SK-MEL-5 (cell line): ENCODE measurements at regions not wholly inside any gene's neighbourhood (a gene's known extent, or its start where the extent isn't known, plus 50 kb on each side); places are given as distances from the start of the nearest gene placed in this dataset.

Experiments used
- DNase-seq: peaks from one replicate; pipeline ENCODE4 v3.0.0-alpha.2; 2016; ENCODE audit warnings: low read depth, low spot score
- in situ Hi-C: cut with HindIII; loops from 2 replicates; pipeline ENCODE4 v1.10.0; 2016; ENCODE audit warnings: low sequenced_read_pairs, high pct_unique_total_duplicates, low pct_unique_long_range_greater_than_20kb

- DNase-seq, result no peak
- in situ Hi-C loops, result no loop called here
These were observed 92.9 kb downstream of the PALM2AKAP2 start for GRCh38 chr9:109872901-109873300.

- no peak for DNase-seq
- in situ Hi-C loops, result no loop called here
These were observed 95.6 kb downstream of the PALM2AKAP2 start for GRCh38 chr9:109875495-109876129.

- in situ Hi-C loops, result no loop called here
- DNase-seq, result peak; percentile 76
These were observed 100.5 kb downstream of the PALM2AKAP2 start for GRCh38 chr9:109880276-109881169.

GRCh38 chr9:109883623-109884022 is 103.6 kb downstream of the PALM2AKAP2 start:
- no peak for DNase-seq
- in situ Hi-C loops, result no loop called here

GRCh38 chr9:109886041-109886440 is 106.0 kb downstream of the PALM2AKAP2 start:
- DNase-seq, result no peak
- in situ Hi-C loops, result no loop called here

- DNase-seq, result no peak
- in situ Hi-C loops, result no loop called here
These were observed 106.6 kb downstream of the PALM2AKAP2 start for GRCh38 chr9:109886617-109887016.

GRCh38 chr9:109887079-109887478 is 107.1 kb downstream of the PALM2AKAP2 start:
- in situ Hi-C loops, result no loop called here
- DNase-seq, result no peak

GRCh38 chr9:109888695-109889094 is 108.7 kb downstream of the PALM2AKAP2 start:
- DNase-seq, result no peak
- in situ Hi-C loops, result no loop called here

- in situ Hi-C loops, result no loop called here
- no peak for DNase-seq
These were observed 109.5 kb downstream of the PALM2AKAP2 start for GRCh38 chr9:109889456-109889855.

- no peak for DNase-seq
- in situ Hi-C loops, result no loop called here
These were observed 113.2 kb downstream of the PALM2AKAP2 start for GRCh38 chr9:109893241-109893640.

- in situ Hi-C loops, result no loop called here
- DNase-seq, result no peak
These were observed 114.5 kb downstream of the PALM2AKAP2 start for GRCh38 chr9:109894473-109894872.

GRCh38 chr9:109894921-109895758 is 115.1 kb downstream of the PALM2AKAP2 start:
- in situ Hi-C loops, result no loop called here
- DNase-seq, result peak; percentile 61

GRCh38 chr9:109901201-109901600 is 121.2 kb downstream of the PALM2AKAP2 start:
- in situ Hi-C loops, result no loop called here
- DNase-seq, result no peak

- in situ Hi-C loops, result no loop called here
- DNase-seq, result peak; percentile 86
These were observed 123.6 kb downstream of the PALM2AKAP2 start for GRCh38 chr9:109903515-109904138.

- no peak for DNase-seq
- in situ Hi-C loops, result no loop called here
These were observed 124.7 kb downstream of the PALM2AKAP2 start for GRCh38 chr9:109904666-109905065.

GRCh38 chr9:109905472-109905871 is 125.5 kb downstream of the PALM2AKAP2 start:
- in situ Hi-C loops, result no loop called here

GRCh38 chr9:109906766-109907382 is 126.9 kb downstream of the PALM2AKAP2 start:
- in situ Hi-C loops, result no loop called here
- DNase-seq, result peak; percentile 33

More at GRCh38 chr9:109905472-109905871, 125.5 kb downstream of the PALM2AKAP2 start:
- no peak for DNase-seq
